Hematopoietic multipotent progenitor cell treated with erythropoietin and hydrocortisone succinate and interleukin-3 and kit ligand, for 6 days (in vitro differentiated cells): ENCODE measurements at regions not wholly inside any gene's neighbourhood (a gene's known extent, or its start where the extent isn't known, plus 50 kb on each side); places are given as distances from the start of the nearest gene placed in this dataset.
A peak's percentile ranks its signal among the peaks of the same experiment; 100 is the strongest.
"Not testable (repeated sequence)": the region's sequence is repeated elsewhere in the genome, so short reads cannot be mapped to it uniquely, and the experiment has no call there.

Experiments used
- DNase-seq: peaks from one replicate; pipeline ENCODE4 v3.0.0-alpha.2; 2015

DNA sequence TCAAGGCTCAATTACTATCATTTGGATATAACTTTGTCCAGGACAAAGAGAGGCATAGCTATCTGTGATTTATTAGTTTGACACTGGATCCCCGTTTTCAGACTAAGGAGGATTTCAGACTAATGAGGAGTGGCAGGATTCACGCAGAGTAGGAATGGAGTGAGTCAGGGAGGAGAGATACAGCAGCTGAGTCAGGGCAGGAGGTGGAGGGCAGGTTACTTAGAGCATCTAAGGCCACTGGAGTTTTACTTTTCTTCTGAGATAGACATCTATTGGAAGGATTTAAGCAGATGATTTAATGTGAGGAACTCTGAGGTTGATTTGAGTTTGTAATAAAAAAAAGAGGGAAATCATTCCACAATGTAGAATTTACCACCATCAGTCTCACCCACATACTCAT lies 110.6 kb downstream of the RPIA start:
- DNase-seq: not testable (repeated sequence)

DNA sequence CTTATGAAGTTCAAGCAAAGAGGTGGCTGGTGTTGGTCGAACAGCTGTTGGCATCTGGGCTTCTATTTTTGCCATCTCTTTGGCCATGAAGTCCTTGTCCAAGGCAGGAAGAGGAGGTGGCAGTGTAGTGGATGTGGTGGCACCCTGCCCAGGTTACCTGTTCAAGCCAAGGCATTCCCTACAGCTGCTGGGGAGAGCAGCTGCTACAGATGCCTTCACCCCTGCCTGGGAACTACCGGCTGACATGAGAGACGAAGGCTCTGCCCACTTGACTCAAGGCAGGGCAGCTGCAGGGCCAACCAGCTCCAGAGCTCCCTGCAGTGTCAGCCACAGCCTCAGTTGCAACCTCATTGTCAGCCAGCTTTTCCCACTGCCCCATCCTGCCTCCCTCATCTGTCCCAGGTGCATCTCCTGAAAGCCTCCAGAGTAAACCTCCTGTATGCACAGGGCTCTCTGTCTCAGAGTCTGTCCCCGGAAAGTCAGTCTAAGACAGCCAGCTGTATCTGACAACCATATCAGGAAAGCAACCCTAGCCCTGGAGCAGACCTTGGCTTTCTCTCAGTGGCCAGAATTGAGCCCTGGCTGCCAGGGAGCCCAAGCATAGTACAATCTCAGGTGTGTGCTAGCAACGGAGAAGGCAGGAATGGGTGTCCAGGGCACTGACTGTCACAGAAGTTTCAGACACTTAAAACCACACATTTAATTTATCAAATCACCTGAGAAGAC lies 115.9 kb downstream of the RPIA start:
- no peak for DNase-seq

DNA sequence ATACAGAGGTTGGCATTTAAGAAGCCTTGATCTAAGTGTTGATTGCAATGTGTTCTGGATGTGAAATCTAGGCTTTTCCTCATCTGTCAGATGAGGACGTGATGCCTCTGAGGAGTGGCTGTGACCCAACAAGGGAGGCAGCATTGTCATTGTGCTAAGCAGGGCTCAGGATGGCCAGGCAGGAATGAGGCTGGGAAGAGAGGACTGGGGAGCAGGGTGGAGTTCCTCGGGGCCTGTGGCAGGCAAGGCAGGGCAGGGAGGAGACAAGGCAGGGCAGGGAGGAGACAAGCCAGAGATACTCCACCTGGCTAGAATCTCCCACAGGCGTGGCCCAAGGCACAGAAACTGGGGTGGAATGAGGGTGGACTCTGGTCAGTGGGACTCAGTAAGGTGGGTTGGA lies 116.6 kb downstream of the RPIA start:
- DNase-seq: no peak

DNA sequence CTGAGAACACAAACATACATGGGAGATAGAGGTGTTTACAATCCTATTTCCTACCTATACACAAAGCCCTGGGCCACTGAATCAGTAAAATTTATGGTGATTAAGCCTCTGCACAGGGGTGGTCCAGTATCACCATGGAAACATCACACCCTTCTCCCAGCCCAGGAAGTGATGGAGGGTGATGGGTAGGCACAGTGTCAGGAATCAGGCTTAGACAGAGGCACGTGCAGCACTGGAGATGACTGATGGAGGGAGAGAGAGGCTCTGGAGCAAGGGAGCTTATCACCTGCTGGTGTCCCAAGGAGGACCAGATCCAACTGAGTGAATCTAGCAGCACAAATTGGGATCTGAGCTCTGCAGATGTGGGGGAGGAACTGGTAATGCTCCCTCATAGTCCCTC lies 117.2 kb downstream of the RPIA start:
- DNase-seq: no peak

DNA sequence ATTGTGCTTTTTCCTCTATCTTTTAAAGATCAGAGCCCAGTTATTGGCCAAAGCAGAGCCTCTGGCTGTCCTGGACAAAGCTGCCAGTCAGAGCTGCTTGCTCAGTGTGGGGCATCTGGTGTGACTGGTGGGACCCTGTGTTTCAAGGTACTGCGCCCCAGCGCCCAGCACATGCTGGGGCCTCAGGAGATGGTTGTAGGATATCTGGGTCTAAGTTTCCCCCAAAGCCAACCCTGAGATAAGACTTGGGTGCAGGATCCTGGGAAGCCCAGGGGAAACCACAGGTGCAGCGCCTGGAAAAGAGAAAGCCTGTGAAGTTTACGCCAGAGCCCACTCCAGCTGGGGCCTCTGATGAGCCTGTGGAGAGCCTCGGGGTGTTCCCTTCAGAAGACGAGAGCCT lies 117.7 kb downstream of the RPIA start:
- DNase-seq: no peak

DNA sequence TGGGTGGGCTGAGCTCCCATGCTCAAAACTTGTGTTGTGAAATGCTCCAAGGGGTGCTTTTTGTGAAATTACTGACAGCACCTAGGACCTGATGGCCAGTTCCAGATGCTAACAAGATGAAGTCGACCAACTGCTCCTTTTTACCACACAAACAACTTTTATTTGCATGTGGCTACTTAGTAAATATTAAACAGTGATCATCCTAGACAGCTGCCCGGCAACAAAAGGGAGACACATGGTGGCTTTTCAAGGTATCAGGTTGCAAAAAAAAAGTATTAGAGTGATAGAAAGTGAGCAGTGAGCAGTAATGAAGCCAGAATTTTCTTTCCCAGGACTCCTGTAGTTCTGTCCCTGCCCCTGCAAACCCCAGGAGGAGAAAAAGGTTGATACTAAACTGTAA lies 118.5 kb downstream of the RPIA start:
- no peak for DNase-seq

DNA sequence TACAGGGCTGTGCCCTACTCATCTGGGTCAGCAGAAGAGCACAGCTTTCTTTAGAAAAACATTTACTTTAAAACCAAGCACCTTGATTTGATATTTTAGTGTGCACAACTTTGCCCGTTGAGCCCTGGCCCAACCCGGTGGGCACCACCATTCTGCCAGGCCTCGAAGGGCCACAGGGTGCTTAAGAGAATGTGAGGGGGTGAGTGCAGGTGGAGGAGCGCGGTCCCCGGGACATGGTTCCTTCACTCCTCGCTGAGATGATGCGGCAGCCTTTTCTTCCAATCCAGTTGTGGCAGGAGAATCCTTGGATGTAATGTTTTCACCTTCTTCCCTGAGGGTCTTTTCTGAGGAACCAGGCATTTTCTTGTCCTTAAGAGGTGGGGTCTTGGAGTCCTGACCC lies 119.0 kb downstream of the RPIA start:
- DNase-seq: no peak

DNA sequence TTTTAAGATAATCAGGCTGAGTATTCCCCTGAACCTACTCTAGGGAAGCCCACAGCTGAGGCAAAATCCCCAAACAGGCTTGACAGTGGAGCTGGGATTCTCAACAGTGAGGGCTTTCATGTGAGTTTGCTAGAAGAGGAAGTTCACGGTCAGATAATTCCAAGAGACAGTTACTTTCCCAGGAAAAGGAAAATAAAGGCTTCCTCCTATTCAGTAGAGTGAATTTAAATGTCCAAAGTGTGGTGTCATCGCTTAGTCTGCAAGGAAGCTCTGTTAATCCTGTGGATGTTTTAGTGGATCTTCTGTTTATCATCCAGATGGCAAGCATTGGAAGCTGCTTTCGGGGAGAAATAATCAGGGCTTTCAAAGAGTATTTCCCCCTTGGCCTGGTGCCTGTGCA lies 119.8 kb downstream of the RPIA start:
- no peak for DNase-seq

DNA sequence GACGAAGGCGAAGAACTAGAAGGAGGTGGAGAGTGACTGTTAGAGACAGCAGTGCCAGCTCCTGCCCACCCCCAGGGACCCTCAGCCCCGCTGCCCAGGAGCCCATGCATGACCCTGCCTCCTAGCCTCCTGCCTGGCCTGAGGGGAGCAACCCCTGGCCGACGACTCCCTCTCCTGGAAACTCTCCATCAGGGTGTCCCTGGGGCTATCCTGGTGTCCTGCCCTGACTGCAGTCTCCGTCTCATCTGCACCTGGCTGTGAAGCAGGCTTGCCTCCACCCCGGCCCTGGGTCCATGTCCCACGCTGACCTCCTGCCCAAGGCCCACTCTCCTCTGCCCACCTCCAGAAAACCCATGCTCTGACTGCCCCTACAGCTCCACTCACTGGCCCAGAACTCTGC lies 120.2 kb downstream of the RPIA start:
- DNase-seq: no peak

DNA sequence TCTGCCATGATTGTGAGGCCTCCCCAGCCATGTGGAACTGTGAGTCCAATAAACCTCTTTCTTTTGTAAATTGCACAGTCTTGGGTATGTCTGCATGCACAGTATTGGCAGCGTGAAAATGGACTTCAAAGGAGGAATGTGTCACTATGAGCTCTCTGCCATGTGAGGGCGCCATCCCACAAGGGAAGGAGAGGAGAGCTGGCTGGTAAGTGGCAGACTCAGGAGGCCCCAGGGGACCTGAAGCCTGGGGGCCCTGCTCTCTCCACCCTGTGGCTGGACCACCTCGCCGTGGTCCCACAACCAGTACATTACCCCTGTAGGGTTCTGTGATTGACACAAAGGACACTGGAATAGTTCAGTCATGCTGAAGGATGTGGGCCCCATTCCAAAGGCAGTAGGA lies 122.1 kb downstream of the RPIA start:
- DNase-seq: no peak

DNA sequence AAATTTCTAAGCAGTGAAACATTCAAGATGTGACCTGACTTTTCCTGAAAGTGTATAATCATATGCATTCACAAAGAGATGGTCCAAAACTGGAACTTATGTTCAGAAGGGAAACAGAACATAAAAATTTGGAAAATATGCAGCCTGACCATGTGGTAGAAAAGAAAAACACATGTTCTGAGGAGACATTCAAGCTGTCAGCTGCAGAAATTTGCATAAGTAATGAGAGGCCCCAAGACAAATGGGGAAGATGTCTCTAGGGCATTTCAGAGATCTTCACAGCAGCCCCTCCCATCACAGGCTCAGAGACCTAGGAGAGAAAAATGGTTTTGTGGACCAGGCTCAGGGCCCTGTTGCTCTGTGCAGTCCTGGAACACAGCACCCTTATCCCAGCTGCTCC lies 123.8 kb downstream of the RPIA start:
- no peak for DNase-seq

DNA sequence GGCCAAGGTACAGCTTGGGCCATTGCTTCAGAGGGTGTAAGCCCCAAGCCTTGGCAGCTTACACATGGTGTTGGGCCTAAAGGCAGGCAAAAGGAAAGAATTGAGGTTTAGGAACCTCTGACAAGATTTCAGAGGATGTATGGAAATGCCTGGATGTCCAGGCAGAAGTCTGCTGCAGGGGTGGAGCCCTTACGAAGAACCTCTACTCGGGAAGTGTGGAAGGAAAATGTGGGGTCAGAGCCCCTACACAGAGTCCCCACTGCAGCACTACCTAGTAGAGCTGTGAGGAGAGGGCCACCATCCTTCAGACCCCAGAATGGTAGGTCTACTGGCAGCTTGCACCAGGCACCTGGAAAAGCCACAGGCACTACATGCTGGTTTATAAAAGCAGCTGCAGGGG lies 124.2 kb downstream of the RPIA start:
- DNase-seq: no peak

DNA sequence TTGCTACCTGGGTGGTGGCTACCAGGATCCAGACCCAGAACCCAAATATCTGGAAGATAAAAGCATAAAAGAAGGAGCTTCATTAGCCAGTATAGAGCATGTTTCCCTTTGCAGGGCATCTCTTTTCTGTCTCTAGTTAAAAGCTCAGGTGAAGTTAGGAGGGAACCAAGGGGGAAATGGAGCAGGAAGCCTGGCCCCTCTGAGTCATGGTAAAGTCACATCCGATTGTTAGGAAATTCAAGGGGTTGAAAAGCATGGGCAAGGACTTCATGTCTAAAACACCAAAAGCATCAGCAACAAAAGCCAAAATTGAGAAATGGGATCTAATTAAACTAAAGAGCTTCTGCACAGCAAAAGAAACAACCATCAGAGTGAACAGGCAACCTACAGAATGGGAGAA lies 126.9 kb downstream of the RPIA start:
- DNase-seq: no peak

DNA sequence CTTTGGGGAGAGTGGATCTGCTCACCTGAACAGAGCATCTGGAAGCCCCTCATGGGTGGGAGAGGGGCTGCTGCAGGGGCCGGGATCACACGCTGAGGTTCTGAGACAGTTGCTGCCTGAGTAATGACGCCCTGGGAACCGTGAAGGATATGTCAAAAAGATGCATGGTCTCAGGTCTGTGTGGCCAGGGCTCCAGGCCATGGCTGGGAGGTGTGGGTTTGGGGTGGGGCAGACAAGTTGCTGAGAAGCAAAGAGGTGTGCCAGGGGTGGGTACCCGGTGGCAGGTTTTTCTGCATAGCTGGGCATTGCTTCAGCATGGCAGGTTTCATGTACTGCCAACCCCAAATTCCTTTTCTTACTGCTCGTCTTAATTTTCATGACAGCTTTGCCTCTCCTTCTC lies 133.5 kb downstream of the RPIA start:
- DNase-seq: no peak

DNA sequence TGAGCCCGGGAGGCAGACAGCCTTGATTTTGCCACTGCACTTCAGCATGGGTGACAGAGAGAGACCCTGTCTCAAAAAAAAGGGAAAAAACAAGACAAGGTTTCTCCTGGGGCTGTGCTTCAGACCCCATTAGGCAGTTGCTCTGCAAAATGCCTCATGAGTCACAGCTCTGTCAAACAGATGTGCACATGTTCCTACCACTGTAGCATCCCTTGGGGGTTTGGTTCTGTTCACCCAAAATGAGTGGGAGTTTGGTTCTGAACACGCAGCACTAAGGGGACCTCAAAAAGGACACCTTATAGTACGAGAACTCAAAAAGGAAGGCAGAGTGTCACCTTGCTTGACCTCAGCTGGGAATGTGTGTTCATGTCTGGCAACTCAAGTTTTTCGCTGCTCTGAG lies 134.9 kb downstream of the RPIA start:
- no peak for DNase-seq

DNA sequence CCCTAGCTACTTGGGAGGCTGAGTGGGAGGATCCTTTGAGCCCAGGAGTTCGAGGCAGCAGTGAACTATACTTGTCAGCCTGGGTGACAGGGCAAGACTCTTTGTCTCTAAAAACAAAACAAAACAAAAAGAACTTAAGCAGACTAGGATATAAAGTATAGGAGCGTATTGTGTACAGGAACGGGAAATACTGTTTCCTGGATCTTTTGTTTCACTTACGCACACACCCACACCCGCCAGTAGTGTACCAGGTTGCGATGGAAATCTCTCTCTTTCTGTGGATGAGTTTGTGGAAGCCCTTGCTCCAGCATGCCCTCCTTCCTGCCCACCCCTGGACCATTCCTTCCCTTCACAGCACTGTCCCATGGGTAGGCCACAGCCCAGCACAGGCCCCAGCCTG lies 136.3 kb downstream of the RPIA start:
- no peak for DNase-seq

DNA sequence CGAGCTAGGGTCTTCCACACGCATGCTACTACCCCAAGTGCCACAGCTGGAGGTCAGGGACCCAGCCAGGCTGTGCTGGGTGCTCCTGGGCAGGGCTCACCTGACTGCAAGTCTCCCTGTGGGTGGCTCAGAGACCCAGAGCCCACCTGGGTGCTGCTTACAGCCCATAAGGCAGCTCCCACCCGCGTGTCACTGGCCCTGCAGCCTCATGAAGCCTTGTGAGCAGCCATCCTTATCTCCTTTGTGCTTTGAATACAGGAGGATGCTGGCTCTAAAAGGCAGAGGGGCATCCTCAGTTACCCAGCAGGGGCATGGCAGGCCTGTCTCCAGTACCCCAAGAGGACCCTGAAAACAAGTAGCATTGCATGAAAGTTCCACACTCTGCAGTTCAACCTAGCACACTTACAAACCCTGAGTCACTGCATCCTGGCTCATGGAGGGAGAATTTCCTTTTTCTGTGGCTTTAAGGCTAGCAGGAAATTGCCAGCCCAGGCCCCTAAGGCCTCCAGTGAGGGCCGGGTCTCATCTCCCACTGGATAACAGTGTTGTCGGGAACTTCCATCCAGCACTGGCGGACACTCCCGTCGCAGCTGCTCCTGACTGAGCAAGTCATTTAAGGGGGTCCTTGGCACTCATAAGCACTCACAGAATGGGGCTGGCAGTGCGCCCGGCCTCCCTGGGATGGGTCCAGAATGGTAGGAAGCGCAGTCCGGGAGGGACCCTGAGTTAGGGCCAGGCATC lies 137.1 kb downstream of the RPIA start:
- no peak for DNase-seq

DNA sequence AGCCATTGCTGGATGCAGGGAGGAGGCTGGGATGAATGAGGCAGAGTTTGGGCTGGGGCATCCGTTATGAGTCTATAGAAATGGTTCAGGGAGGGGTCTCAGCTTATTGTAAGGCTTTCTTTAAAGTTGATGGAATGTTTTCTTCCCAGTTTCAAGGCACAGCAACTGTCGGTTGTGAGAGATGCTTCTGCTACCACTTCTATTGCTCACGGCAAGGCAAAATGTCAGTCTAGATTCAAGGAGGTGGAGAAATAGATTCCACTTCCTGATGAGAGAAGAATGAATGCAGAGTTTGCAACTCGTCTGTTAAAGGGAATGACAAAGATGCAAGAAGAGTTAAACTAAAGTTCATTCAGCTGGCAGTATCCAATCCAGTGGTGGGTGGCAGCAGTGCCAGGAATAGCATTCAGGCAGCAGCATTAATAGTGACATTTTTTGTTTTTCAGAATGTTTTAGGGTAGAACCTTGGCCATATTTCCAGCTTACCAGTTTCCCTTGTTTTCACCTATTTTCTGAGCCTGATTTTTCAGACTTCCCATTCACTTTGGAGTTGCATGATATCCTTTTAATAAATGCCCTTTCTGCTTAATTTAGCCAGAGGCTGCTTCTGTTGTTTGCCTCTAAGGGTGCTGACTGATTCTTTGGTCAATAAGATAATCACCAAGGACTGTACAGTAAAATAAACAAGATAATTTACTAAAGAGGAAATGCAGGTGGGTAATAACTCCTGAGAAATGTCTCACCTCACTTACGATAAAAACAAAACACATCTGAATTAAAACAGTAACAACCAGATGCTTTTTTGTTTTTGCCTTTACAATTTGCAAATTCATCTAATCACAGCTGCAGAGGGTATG lies 138.4 kb downstream of the RPIA start:
- DNase-seq: no peak

DNA sequence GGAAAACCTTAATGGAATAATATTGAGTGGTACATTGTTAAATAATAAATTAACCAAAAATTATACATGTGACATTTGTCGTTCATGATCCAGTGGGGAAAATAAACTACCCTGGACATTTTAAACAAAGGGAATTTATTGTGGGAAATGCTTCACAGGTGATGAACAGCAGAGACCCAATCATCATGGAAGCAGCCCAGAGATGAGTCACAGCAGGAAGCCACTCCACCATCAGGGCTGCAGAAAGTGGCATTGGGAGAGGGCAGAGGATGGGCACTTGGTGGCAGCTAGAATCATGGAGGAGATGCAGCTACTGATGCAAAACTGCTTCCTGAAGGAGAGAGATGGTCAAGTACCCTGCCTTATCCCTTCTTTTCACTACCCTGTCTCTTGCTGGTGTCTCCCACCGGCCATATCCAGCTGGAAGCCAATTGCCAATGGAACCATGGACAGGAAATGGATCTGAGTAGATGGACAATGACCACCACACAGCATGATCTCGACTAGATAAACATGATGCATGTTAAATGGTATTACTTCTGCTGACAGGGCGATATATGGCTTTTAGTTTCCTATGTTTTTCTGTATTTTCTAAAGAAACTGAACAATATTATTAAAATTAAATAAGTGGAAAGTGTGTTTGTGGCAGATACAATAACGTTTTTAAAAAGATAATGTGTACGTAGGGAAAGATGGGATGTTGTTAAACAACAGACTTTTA lies 139.8 kb downstream of the RPIA start:
- DNase-seq: no peak

DNA sequence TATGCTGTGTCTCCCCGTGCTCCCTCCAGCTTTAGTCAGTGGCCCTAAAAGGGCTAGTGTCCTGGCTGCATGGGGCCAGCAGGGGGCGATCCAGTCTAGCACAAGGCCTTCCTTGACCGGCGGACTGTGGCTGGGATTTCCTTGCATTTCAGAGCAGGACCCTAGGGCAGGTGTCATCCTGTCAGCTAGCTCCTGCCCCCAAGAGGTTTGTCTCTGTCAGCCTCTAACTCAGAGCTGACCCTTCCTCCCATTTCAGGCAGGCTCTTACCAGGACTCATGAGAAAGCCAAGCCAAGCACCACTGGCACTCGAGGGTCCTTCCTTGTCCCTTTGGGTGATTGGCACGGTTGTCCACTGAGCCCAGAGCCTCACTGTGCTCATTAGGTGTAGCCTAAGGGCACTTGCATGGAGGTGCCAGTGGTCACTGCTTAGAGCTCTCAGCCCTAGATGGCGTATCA lies 140.3 kb downstream of the RPIA start:
- peak; percentile 85 for DNase-seq

DNA sequence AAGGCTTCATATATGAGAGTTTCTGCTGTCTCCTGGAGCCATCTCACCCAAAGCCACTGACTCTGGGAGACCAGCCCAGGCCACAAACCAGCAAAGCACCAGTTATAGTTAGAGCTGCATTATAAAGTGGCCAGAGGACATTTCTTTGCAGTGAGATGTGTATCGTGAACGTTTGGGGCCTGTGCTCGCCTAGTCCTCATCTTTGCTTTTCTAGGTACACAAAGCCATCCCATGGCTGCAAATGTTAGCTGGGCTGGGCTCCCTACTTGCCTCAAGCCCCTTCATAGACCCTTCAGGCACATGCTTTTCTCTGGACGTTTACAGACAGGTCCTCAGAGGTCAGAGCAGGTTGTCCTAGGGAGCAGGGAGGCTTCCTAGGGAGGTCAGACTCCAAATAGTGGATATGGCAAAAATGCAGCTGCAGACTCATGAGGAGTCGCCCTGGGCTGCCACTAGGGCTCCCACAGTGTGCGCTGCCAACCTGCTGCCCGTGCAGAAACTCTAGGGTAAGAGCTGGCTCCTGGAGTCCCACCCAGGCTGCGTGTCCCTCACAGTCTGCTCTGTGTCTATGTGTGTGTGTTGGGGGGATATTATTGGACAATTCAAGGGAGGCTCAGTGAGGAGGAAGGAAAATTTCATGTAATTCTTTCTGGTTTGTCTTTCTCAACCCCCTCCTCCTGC lies 141.0 kb downstream of the RPIA start:
- no peak for DNase-seq

DNA sequence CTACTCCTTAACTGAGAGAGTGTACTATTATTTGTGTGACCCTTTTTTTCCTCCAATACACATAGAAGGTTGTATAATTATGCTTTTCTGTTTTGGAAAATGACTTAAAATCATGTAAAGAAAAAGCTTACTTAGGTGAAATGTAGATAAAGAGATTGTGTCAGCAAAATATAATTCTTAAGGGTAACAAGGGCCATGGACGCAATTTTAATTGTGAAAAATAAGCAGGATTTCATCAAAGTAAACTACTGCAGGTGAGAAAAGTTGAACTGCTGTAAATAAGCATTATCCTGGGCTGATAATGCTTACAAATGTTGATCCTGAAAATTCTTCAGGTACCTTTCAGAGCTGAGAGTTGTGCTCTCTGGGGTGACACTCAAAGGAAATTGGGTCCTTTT lies 141.5 kb downstream of the RPIA start:
- DNase-seq: no peak

DNA sequence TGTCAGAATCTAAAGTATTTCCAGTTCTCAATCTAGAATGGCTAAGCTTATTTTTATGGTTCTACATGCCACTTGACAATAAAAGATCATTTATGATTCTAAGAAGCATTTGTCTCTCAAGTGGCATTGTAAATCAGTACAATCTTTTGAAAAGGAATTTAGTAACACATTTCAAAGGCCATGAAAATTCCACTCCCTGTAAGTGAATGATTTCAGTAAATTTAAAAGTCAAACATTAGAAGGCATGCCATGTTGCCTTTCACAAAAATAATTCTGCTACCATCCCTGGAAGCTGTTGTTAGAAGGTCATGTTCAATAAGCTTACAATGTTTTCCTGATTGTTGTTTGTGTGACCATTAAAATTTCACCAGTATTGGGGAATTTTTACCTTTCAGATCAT lies 142.9 kb downstream of the RPIA start:
- DNase-seq: no peak
